ENCODE measurements at regions not wholly inside any gene's neighbourhood (a gene's known extent, or its start where the extent isn't known, plus 50 kb on each side); places are given as distances from the start of the nearest gene placed in this dataset.
"Not testable (repeated sequence)": the region's sequence is repeated elsewhere in the genome, so short reads cannot be mapped to it uniquely, and the experiment has no call there.

DNA sequence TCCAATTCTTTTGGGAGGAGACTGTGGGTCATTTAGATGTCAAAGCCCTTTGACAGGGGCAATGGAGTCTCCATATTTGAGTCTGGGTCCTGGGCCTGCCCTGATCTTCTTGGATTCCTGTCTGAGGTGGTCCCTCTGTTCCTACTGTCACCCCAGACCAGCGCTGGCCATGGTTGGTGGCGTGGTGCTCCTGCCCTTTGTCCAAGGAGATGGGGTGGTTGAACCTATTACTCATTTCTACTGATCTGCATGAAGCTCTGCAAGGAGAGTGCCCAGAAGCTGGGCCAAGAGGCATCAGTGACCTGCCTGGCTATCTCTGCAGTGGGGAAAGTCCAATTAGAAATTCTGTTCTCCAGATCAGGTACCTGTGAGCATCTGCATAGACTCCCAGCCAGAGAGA, 355.6 kb upstream of the NUPR2 start:
- no peaks in the 10 kb centered on the region for H3K36me3 ChIP-seq (ENCODE audit: control insufficient read depth in 5 of 5, insufficient read depth in 5 of 5, low read length in 5 of 5)
- no peaks in the 10 kb centered on the region for H3K27me3 ChIP-seq (ENCODE audit: control insufficient read depth in 5 of 5, insufficient read depth in 4 of 5, low read length in 5 of 5)
- H3K9me3 ChIP-seq (ENCODE audit: control insufficient read depth in 5 of 5, low read length in 5 of 5), result peaks cover 48 to 98% (median 97%) of the 10 kb centered on the region in 5 donors
- no peaks in the 10 kb centered on the region for H3K4me1 ChIP-seq (ENCODE audit: control insufficient read depth in 5 of 5, insufficient read depth in 5 of 5, low read length in 5 of 5)
- H3K9ac ChIP-seq (ENCODE audit: low read length in 5 of 5), result no peak overlapping the region
- H3K27ac ChIP-seq (ENCODE audit: low read depth, low read length), result no peak overlapping the region
- H3K4me3 ChIP-seq (ENCODE audit: low read depth in 1 of 5, low read length in 5 of 5), result peak overlapping the region in 3 of 5 donors; percentile 7 to 55 (median 35)

DNA sequence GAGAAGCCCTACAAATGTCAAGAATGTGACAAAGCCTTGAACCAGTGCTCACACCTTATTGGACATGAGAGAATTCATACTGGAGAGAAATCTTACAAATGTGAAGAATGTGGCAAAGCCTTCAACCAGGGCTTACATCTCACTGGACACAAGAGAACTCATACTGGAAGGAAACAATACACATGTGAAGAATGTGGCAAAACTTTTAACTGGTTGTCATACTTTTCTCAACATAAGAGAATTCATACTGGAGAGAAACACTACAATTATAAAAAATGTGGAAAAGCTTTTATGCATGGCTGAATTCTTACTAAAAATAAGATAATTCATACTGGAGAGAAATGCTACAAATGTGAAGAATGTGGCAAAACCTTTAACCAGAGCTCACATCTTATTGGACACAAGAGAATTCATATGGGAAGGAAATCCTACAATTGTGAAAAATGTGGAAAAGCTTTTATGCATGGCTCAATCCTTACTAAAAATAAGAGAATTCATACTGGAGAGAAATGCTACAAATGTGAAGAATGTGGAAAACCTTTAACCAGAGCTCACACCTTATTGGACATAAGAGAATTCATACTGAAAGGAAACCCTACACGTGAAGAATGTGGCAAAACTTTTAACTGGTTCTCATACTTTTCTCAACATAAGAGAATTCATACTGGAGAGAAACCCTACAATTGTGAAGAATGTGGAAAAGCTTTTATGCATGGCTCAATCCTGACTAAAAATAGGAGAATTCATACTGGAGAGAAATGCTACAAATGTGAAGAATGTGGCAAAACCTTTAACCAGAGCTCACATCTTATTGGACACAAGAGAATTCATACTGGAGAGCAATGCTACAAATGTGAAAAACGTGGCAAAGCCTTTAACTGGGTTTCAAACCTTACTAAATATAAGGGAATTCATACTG, 350.6 kb upstream of the NUPR2 start:
- peaks cover 51 to 94% (median 91%) of the 10 kb centered on the region in 5 donors for H3K9me3 ChIP-seq (ENCODE audit: control insufficient read depth in 5 of 5, low read length in 5 of 5)
- H3K9ac ChIP-seq (ENCODE audit: low read length in 5 of 5); H3K27ac ChIP-seq (ENCODE audit: low read depth, low read length); H3K27me3 ChIP-seq (ENCODE audit: control insufficient read depth in 5 of 5, insufficient read depth in 4 of 5, low read length in 5 of 5); H3K4me1 ChIP-seq (ENCODE audit: control insufficient read depth in 5 of 5, insufficient read depth in 5 of 5, low read length in 5 of 5); H3K36me3 ChIP-seq (ENCODE audit: control insufficient read depth in 5 of 5, insufficient read depth in 5 of 5, low read length in 5 of 5): not testable (repeated sequence)
- peak overlapping the region in 4 of 5 donors; percentile 11 to 55 (median 20) for H3K4me3 ChIP-seq (ENCODE audit: low read depth in 1 of 5, low read length in 5 of 5)

DNA sequence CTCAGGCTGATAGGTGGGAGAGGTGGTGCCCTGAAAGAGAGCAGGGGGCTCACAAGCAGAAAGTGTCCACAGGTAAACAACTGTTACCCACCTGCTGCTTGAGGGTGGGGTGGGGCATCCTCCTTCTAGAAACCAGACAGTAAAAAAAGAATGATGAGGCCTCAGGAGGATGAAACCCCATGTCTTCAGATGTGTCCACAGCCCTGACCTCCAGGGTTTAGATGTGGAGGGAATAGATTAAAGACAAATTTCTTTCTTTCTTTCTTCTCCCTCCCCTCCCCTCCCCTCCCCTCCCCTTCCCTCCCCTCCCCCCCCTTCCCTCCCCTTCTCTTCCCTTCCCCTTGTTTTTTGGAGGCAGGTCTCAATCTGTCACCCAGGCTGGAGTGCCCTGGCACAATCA, 333.5 kb upstream of the NUPR2 start:
- peak overlapping the region in 2 of 5 donors; percentile 23 to 33 for H3K4me3 ChIP-seq (ENCODE audit: low read depth in 1 of 5, low read length in 5 of 5)
- H3K4me1 ChIP-seq (ENCODE audit: control insufficient read depth in 5 of 5, insufficient read depth in 5 of 5, low read length in 5 of 5), result no peaks in the 10 kb centered on the region
- H3K9ac ChIP-seq (ENCODE audit: low read length in 5 of 5), result no peak overlapping the region
- H3K27me3 ChIP-seq (ENCODE audit: control insufficient read depth in 5 of 5, insufficient read depth in 4 of 5, low read length in 5 of 5), result no peaks in the 10 kb centered on the region
- peaks cover 8 to 73% (median 58%) of the 10 kb centered on the region in 5 donors for H3K9me3 ChIP-seq (ENCODE audit: control insufficient read depth in 5 of 5, low read length in 5 of 5)
- H3K36me3 ChIP-seq (ENCODE audit: control insufficient read depth in 5 of 5, insufficient read depth in 5 of 5, low read length in 5 of 5), result no peaks in the 10 kb centered on the region
- H3K27ac ChIP-seq (ENCODE audit: low read depth, low read length), result no peak overlapping the region

DNA sequence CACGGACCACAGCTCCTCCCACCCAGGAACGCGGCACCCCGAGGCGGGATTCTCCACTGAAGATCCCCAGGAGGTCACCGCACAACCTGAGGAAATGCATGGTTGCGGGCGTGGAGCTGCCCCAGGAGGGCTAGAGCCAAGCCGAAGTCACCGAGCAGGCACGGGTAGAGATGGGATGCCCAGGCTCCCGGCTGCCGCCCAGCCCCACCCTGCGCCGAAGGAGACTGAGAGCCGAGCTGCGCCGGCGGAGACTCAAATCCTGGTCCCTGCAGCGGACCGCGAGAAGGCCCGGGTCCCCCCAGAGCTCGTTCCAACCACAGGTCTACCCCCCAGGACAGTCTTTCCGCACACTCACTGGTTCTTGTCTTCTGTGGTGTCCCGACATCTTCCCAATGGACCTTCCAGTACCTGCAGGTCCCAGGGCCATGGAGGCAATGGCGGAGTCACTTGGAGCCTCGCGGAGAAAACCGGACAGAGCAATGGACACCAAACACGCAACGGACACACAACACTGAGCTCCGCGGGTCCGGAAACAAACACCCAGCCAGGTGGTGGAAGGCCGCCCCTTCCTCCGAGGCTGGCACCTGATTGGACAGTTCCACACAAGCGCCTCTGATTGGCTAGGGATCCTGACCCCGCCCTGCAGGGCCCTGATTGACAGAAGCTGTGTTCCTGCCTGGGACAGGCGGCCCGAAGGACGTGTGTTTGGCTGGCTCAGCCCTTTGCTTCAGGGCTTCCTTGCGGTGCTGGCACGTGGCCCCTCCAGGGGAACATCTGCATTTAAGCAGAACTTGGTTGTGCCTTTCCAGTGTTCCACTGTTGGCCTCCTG, 331.9 kb upstream of the NUPR2 start:
- no peaks in the 10 kb centered on the region for H3K36me3 ChIP-seq (ENCODE audit: control insufficient read depth in 5 of 5, insufficient read depth in 5 of 5, low read length in 5 of 5)
- H3K27ac ChIP-seq (ENCODE audit: low read depth, low read length), result no peak overlapping the region
- H3K4me1 ChIP-seq (ENCODE audit: control insufficient read depth in 5 of 5, insufficient read depth in 5 of 5, low read length in 5 of 5), result no peaks in the 10 kb centered on the region
- no peak overlapping the region for H3K9ac ChIP-seq (ENCODE audit: low read length in 5 of 5)
- peaks cover 5 to 73% (median 64%) of the 10 kb centered on the region in 5 donors for H3K9me3 ChIP-seq (ENCODE audit: control insufficient read depth in 5 of 5, low read length in 5 of 5)
- peak overlapping the region in 4 of 5 donors; percentile 22 to 50 (median 38) for H3K4me3 ChIP-seq (ENCODE audit: low read depth in 1 of 5, low read length in 5 of 5)
- H3K27me3 ChIP-seq (ENCODE audit: control insufficient read depth in 5 of 5, insufficient read depth in 4 of 5, low read length in 5 of 5), result no peaks in the 10 kb centered on the region

DNA sequence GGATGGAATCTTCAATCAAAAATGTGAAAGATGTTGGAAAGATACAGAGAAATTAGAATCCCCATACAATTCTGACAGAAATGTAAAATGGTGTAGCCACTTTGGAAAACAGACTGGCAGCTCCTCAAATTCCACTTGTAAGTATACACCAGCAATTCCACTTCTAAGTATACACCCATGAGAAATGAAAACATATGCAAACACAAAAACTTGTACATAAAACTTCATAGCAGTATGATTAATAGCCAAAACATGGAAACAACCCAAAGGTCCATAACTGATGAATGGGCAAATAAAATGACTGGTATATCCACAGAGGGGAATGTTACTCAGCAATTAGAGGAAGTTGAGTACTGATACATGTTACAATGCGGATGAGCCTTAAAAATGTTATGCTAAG, 304.3 kb upstream of the NUPR2 start:
- H3K4me3 ChIP-seq (ENCODE audit: low read depth in 1 of 5, low read length in 5 of 5); H3K27ac ChIP-seq (ENCODE audit: low read depth, low read length); H3K9me3 ChIP-seq (ENCODE audit: control insufficient read depth in 5 of 5, low read length in 5 of 5); H3K36me3 ChIP-seq (ENCODE audit: control insufficient read depth in 5 of 5, insufficient read depth in 5 of 5, low read length in 5 of 5); H3K4me1 ChIP-seq (ENCODE audit: control insufficient read depth in 5 of 5, insufficient read depth in 5 of 5, low read length in 5 of 5); H3K9ac ChIP-seq (ENCODE audit: low read length in 5 of 5); H3K27me3 ChIP-seq (ENCODE audit: control insufficient read depth in 5 of 5, insufficient read depth in 4 of 5, low read length in 5 of 5): not testable (repeated sequence)

DNA sequence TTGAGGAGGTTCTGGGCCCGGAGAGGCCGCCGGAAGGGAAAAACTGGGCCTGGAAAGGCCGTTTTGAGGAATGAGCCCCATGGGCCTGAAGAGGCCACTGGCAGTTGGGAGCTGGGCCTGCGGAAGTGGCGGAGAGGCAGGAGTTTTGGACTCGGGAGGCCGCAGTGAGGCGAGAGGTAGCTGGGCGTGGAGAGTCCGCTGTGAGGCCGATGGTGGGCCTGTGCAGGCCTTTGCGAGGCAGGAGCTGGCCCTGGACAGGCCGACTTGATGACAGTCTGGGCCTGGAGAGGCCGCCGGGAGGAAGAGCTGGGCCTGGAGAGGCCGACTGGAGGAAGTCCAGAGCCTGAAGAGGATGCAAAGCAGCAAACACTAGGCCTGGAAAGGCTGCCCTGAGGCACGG, 259.0 kb upstream of the NUPR2 start:
- Histone ChIP-seq H3K27me3 (ENCODE audit: control insufficient read depth in 5 of 5, insufficient read depth in 4 of 5, low read length in 5 of 5) (no peaks in the 10 kb centered on the region), H3K9ac (ENCODE audit: low read length in 5 of 5) (no peak overlapping the region), H3K27ac (ENCODE audit: low read depth, low read length) (no peak overlapping the region), H3K9me3 (ENCODE audit: control insufficient read depth in 5 of 5, low read length in 5 of 5) (peaks cover 3 to 18% (median 13%) of the 10 kb centered on the region in 5 donors), H3K36me3 (ENCODE audit: control insufficient read depth in 5 of 5, insufficient read depth in 5 of 5, low read length in 5 of 5) (no peaks in the 10 kb centered on the region), H3K4me3 (ENCODE audit: low read depth in 1 of 5, low read length in 5 of 5) (no peak overlapping the region), H3K4me1 (ENCODE audit: control insufficient read depth in 5 of 5, insufficient read depth in 5 of 5, low read length in 5 of 5) (peaks cover 0 to 2% (median 0%) of the 10 kb centered on the region in 5 donors)

DNA sequence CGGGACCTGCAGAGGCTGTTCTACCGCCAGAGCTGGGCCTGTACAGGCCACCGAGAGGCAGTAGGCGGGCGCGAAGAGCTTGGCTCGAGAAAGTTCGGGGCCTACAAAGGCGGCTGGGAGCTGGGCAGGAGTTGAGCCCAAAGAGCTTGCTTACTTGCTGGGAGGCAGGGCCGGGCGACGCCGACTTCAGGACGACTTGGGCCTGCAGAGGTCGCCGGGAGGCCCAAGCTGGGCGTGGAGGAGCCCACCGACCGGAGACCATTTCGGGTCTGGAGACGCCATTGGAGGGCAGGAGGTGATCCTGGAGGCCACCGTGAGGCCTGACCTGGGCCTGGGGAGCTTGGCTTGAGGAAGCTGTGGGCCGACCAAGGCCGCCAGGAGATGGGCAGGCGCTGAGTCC, 258.4 kb upstream of the NUPR2 start:
- peaks cover 3 to 18% (median 13%) of the 10 kb centered on the region in 5 donors for H3K9me3 ChIP-seq (ENCODE audit: control insufficient read depth in 5 of 5, low read length in 5 of 5)
- H3K4me3 ChIP-seq (ENCODE audit: low read depth in 1 of 5, low read length in 5 of 5); H3K9ac ChIP-seq (ENCODE audit: low read length in 5 of 5); H3K27ac ChIP-seq (ENCODE audit: low read depth, low read length); H3K4me1 ChIP-seq (ENCODE audit: control insufficient read depth in 5 of 5, insufficient read depth in 5 of 5, low read length in 5 of 5); H3K36me3 ChIP-seq (ENCODE audit: control insufficient read depth in 5 of 5, insufficient read depth in 5 of 5, low read length in 5 of 5); H3K27me3 ChIP-seq (ENCODE audit: control insufficient read depth in 5 of 5, insufficient read depth in 4 of 5, low read length in 5 of 5): not testable (repeated sequence)

DNA sequence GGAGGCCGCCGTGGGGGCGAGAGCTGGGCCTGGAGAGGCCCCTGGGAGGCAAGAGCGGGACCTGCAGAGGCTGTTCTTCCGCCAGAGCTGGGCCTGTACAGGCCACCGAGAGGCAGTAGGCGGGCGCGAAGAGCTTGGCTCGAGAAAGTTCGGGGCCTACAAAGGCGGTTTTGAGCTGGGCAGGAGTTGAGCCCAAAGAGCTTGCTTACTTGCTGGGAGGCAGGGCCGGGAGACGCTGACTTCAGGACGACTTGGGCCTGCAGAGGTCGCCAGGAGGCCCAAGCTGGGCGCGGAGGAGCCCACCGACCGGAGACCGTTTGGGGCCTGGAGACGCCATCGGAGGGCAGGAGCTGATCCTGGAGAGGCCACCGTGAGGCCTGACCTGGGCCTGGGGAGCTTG, 257.1 kb upstream of the NUPR2 start:
- H3K4me1 ChIP-seq (ENCODE audit: control insufficient read depth in 5 of 5, insufficient read depth in 5 of 5, low read length in 5 of 5); H3K27ac ChIP-seq (ENCODE audit: low read depth, low read length); H3K36me3 ChIP-seq (ENCODE audit: control insufficient read depth in 5 of 5, insufficient read depth in 5 of 5, low read length in 5 of 5); H3K9ac ChIP-seq (ENCODE audit: low read length in 5 of 5); H3K27me3 ChIP-seq (ENCODE audit: control insufficient read depth in 5 of 5, insufficient read depth in 4 of 5, low read length in 5 of 5); H3K4me3 ChIP-seq (ENCODE audit: low read depth in 1 of 5, low read length in 5 of 5): not testable (repeated sequence)
- H3K9me3 ChIP-seq (ENCODE audit: control insufficient read depth in 5 of 5, low read length in 5 of 5), result peaks cover 3 to 18% (median 13%) of the 10 kb centered on the region in 5 donors

DNA sequence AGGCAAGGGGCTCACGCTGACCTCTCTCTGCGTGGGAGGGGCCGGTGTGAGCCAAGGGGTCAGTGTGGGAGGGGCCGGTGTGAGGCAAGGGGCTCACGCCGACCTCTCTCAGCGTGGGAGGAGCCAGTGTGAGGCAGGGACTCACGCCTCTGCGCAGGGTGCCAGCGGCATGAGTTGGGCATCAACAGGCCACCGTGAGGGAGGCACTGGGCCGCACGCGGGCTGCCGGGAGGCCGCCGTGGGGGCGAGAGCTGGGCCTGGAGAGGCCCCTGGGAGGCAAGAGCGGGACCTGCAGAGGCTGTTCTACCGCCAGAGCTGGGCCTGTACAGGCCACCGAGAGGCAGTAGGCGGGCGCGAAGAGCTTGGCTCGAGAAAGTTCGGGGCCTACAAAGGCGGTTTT, 255.6 kb upstream of the NUPR2 start:
- H3K27me3 ChIP-seq (ENCODE audit: control insufficient read depth in 5 of 5, insufficient read depth in 4 of 5, low read length in 5 of 5); H3K36me3 ChIP-seq (ENCODE audit: control insufficient read depth in 5 of 5, insufficient read depth in 5 of 5, low read length in 5 of 5); H3K4me1 ChIP-seq (ENCODE audit: control insufficient read depth in 5 of 5, insufficient read depth in 5 of 5, low read length in 5 of 5); H3K9ac ChIP-seq (ENCODE audit: low read length in 5 of 5); H3K27ac ChIP-seq (ENCODE audit: low read depth, low read length): not testable (repeated sequence)
- Histone ChIP-seq H3K4me3 (ENCODE audit: low read depth in 1 of 5, low read length in 5 of 5) (peak overlapping the region in 1 of 5 donors; percentile 32), H3K9me3 (ENCODE audit: control insufficient read depth in 5 of 5, low read length in 5 of 5) (peaks cover 3 to 18% (median 13%) of the 10 kb centered on the region in 5 donors)
